Fibroblast of peridontal ligament (primary cell): ENCODE measurements at regions not wholly inside any gene's neighbourhood (a gene's known extent, or its start where the extent isn't known, plus 50 kb on each side); places are given as distances from the start of the nearest gene placed in this dataset.

ENCODE experiments used
- DNase-seq: peaks from one replicate; pipeline ENCODE4 v3.0.0-alpha.2; 2010; ENCODE audit errors: extremely low read depth

- no peak for DNase-seq
These were observed 199.8 kb upstream of the ZIC3 start for GRCh38 chrX:137366018-137366633.

- DNase-seq: no peak
These were observed 202.4 kb upstream of the ZIC3 start for GRCh38 chrX:137363559-137363958.

- DNase-seq: no peak
These were observed 203.3 kb upstream of the ZIC3 start for GRCh38 chrX:137362583-137362982.

GRCh38 chrX:137354851-137355250 lies 211.1 kb upstream of the ZIC3 start:
- no peak for DNase-seq

GRCh38 chrX:137353404-137353803 lies 212.5 kb upstream of the ZIC3 start:
- DNase-seq: no peak

- DNase-seq: no peak
These were observed 213.7 kb upstream of the ZIC3 start for GRCh38 chrX:137352101-137352660.

GRCh38 chrX:137342969-137343368 lies 223.0 kb upstream of the ZIC3 start:
- no peak for DNase-seq

GRCh38 chrX:137313627-137314026 lies 252.3 kb upstream of the ZIC3 start:
- no peak for DNase-seq

- DNase-seq: no peak
These were observed 260.5 kb upstream of the ZIC3 start for GRCh38 chrX:137305404-137305803.

GRCh38 chrX:137297167-137297566 lies 263.4 kb upstream of the GPR101 start:
- no peak for DNase-seq

GRCh38 chrX:137290011-137290410 lies 256.2 kb upstream of the GPR101 start:
- no peak for DNase-seq

- no peak for DNase-seq
These were observed 253.4 kb upstream of the GPR101 start for GRCh38 chrX:137287191-137287590.

GRCh38 chrX:137286423-137286822 lies 252.6 kb upstream of the GPR101 start:
- no peak for DNase-seq

- DNase-seq: no peak
These were observed 245.0 kb upstream of the GPR101 start for GRCh38 chrX:137278825-137279224.

GRCh38 chrX:137263374-137263773 lies 229.6 kb upstream of the GPR101 start:
- no peak for DNase-seq

GRCh38 chrX:137245183-137245582 lies 211.4 kb upstream of the GPR101 start:
- DNase-seq: no peak

GRCh38 chrX:137236837-137237236 lies 203.0 kb upstream of the GPR101 start:
- no peak for DNase-seq

- no peak for DNase-seq
These were observed 201.0 kb upstream of the GPR101 start for GRCh38 chrX:137234651-137235402.

GRCh38 chrX:137233478-137233877 lies 199.7 kb upstream of the GPR101 start:
- DNase-seq: no peak

GRCh38 chrX:137227151-137227550 lies 193.4 kb upstream of the GPR101 start:
- no peak for DNase-seq

- DNase-seq: no peak
These were observed 181.7 kb upstream of the GPR101 start for GRCh38 chrX:137215467-137215866.

- DNase-seq: no peak
These were observed 178.4 kb upstream of the GPR101 start for GRCh38 chrX:137212078-137212632.

GRCh38 chrX:137198040-137198439 lies 164.2 kb upstream of the GPR101 start:
- no peak for DNase-seq
